Loucy (cell line): ENCODE measurements at regions not wholly inside any gene's neighbourhood (a gene's known extent, or its start where the extent isn't known, plus 50 kb on each side); places are given as distances from the start of the nearest gene placed in this dataset.

Source experiments
- H2AFZ ChIP-seq: fragments of 200-600 bp; sonication (generic); 2 replicates; pipeline ENCODE4 v1.6.0; 2016; ENCODE audit warnings: antibody characterized with exemption, mild to moderate bottlenecking, low read length, moderate library complexity
- H3F3A ChIP-seq: fragments of 200-600 bp; 2 replicates; pipeline ENCODE4 v1.6.0; 2016; ENCODE audit warnings: antibody characterized with exemption, low read depth, mild to moderate bottlenecking
- H3K27me3 ChIP-seq: fragments of 200-600 bp; sonication (generic); 2 replicates; pipeline ENCODE4 v1.6.1; 2014; ENCODE audit warnings: low read length, mild to moderate bottlenecking; ENCODE audit not compliant: insufficient read depth, poor library complexity, severe bottlenecking
- H3K36me3 ChIP-seq: fragments of 200-600 bp; sonication (generic); 2 replicates; pipeline ENCODE4 v1.6.1; 2016; ENCODE audit warnings: low read length; ENCODE audit not compliant: insufficient read depth
- H3K4me1 ChIP-seq: fragments of 200-600 bp; sonication (generic); 2 replicates; pipeline ENCODE4 v1.5.1; 2014; ENCODE audit warnings: low read length, mild to moderate bottlenecking; ENCODE audit not compliant: insufficient read depth, poor library complexity, severe bottlenecking
- H3K4me2 ChIP-seq: fragments of 200-600 bp; sonication (generic); 2 replicates; pipeline ENCODE4 v1.6.0; 2014; ENCODE audit warnings: antibody characterized with exemption, low read length, low read depth, mild to moderate bottlenecking; ENCODE audit not compliant: poor library complexity, severe bottlenecking
- H3K4me3 ChIP-seq: fragments of 200-600 bp; sonication (generic); 2 replicates; pipeline ENCODE4 v1.5.1; 2014; ENCODE audit warnings: low read length, mild to moderate bottlenecking, mixed read lengths; ENCODE audit not compliant: poor library complexity, severe bottlenecking
- H3K79me2 ChIP-seq: fragments of 200-600 bp; sonication (generic); 2 replicates; pipeline ENCODE4 v1.6.1; 2014; ENCODE audit warnings: low read length; ENCODE audit not compliant: insufficient read depth
- H3K9ac ChIP-seq: fragments of 200-600 bp; sonication (generic); 2 replicates; pipeline ENCODE4 v1.6.0; 2014; ENCODE audit warnings: mild to moderate bottlenecking, low read depth, low read length, moderate library complexity; ENCODE audit not compliant: poor library complexity, severe bottlenecking
- H3K9me2 ChIP-seq: fragments of 200-600 bp; sonication (generic); replicated peaks from 2 replicates; pipeline ENCODE4 v1.6.1; 2016; ENCODE audit warnings: low read depth, low read length, mixed read lengths
- H3K9me3 ChIP-seq: fragments of 200-600 bp; sonication (generic); 2 replicates; pipeline ENCODE4 v1.6.1; 2014; ENCODE audit warnings: mild to moderate bottlenecking, antibody characterized with exemption, low read length, low read depth; ENCODE audit not compliant: insufficient read depth
- H4K20me1 ChIP-seq: fragments of 200-600 bp; sonication (generic); 2 replicates; pipeline ENCODE4 v1.6.0; 2014; ENCODE audit warnings: antibody characterized with exemption, low read length, mild to moderate bottlenecking; ENCODE audit not compliant: insufficient read depth, poor library complexity, severe bottlenecking
- CTCF ChIP-seq: fragments of 200-600 bp; sonication (generic); conservative IDR thresholded peaks from 2 replicates; pipeline ENCODE4 v1.5.1; 2014; ENCODE audit warnings: mild to moderate bottlenecking, antibody characterized with exemption, low read length
- EZH2phosphoT487 ChIP-seq: fragments of 200-600 bp; IDR thresholded peaks from 2 replicates; pipeline ENCODE4 v1.6.1; 2018; ENCODE audit warnings: antibody characterized with exemption, mild to moderate bottlenecking, moderate library complexity, borderline replicate concordance

GRCh38 chr12:65662590-65662989 is 161.7 kb upstream of the HMGA2 start:
- TF ChIP-seq EZH2phosphoT487 (no peak), CTCF (no peak)
- H3K4me2 ChIP-seq, result no peak overlapping the region
- H4K20me1 ChIP-seq, result no peaks in the 10 kb centered on the region
- no peak overlapping the region for H2AFZ ChIP-seq
- H3K36me3 ChIP-seq, result no peaks in the 10 kb centered on the region
- no peaks in the 10 kb centered on the region for H3K27me3 ChIP-seq
- no peaks in the 10 kb centered on the region for H3K79me2 ChIP-seq
- H3K9me2 ChIP-seq, result no peaks in the 10 kb centered on the region
- no peak overlapping the region for H3K9ac ChIP-seq
- H3K4me1 ChIP-seq, result peaks cover 13% of the 10 kb centered on the region
- H3K4me3 ChIP-seq, result no peak overlapping the region
- H3F3A ChIP-seq, result no peaks in the 10 kb centered on the region
- no peaks in the 10 kb centered on the region for H3K9me3 ChIP-seq

- Histone ChIP-seq H3K9ac (no peak overlapping the region), H3K4me3 (no peak overlapping the region), H3K4me2 (no peak overlapping the region), H3K36me3 (no peaks in the 10 kb centered on the region), H3K9me2 (no peaks in the 10 kb centered on the region), H3K9me3 (no peaks in the 10 kb centered on the region), H3K4me1 (peaks cover 9% of the 10 kb centered on the region), H2AFZ (no peak overlapping the region), H3K27me3 (no peaks in the 10 kb centered on the region), H3K79me2 (no peaks in the 10 kb centered on the region), H3F3A (no peaks in the 10 kb centered on the region), H4K20me1 (no peaks in the 10 kb centered on the region)
- no peak for TF ChIP-seq CTCF
- TF ChIP-seq EZH2phosphoT487, result no peak
Observed at GRCh38 chr12:65663097-65663496, 161.2 kb upstream of the HMGA2 start.

- Histone ChIP-seq H3K4me3 (no peak overlapping the region), H3K9ac (no peak overlapping the region), H3K9me2 (no peaks in the 10 kb centered on the region), H3K79me2 (no peaks in the 10 kb centered on the region), H4K20me1 (no peaks in the 10 kb centered on the region), H3K9me3 (no peaks in the 10 kb centered on the region), H3K4me2 (no peak overlapping the region), H3K36me3 (no peaks in the 10 kb centered on the region), H2AFZ (no peak overlapping the region), H3K27me3 (no peaks in the 10 kb centered on the region), H3F3A (no peaks in the 10 kb centered on the region), H3K4me1 (peaks cover 9% of the 10 kb centered on the region)
- no peak for TF ChIP-seq EZH2phosphoT487
- no peak for TF ChIP-seq CTCF
Observed at GRCh38 chr12:65663648-65664047, 160.6 kb upstream of the HMGA2 start.
